ENCODE measurements at regions not wholly inside any gene's neighbourhood (a gene's known extent, or its start where the extent isn't known, plus 50 kb on each side); places are given as distances from the start of the nearest gene placed in this dataset.

GRCh38 chr7:33745934-33746333 is 159.4 kb upstream of the BMPER start:
- no peak overlapping the region for H3K9ac ChIP-seq (ENCODE audit: low read length)
- H3K4me2 ChIP-seq (ENCODE audit: low read length) = no peak overlapping the region
- H3K79me2 ChIP-seq (ENCODE audit: low read length) = no peaks in the 10 kb centered on the region
- H3K4me3 ChIP-seq (ENCODE audit: low read length) = no peak overlapping the region
- H3K27me3 ChIP-seq (ENCODE audit: low read depth, low read length) = no peaks in the 10 kb centered on the region
- H3K9me3 ChIP-seq (ENCODE audit: insufficient read depth, low read length) = no peaks in the 10 kb centered on the region
- no peak for TF ChIP-seq EZH2phosphoT487 (IDR thresholded peaks at IDR 0.05; ENCODE audit: low read depth)
- TF ChIP-seq CTCF (IDR thresholded peaks at IDR 0.05; ENCODE audit: low read depth, low read length) = no peak
- no peak overlapping the region for H2AFZ ChIP-seq (ENCODE audit: low read depth, low read length)
- no peaks in the 10 kb centered on the region for H4K20me1 ChIP-seq (ENCODE audit: insufficient read depth, low read length)
- H3K36me3 ChIP-seq (replicated peaks; ENCODE audit: low read depth, low read length) = no peaks in the 10 kb centered on the region
- no peaks in the 10 kb centered on the region for H3K4me1 ChIP-seq (ENCODE audit: low read length)
- no peak overlapping the region for H3K27ac ChIP-seq (ENCODE audit: low read length)

- Histone ChIP-seq H3K79me2 (ENCODE audit: low read length) (no peaks in the 10 kb centered on the region), H2AFZ (ENCODE audit: low read depth, low read length) (no peak overlapping the region), H3K36me3 (replicated peaks; ENCODE audit: low read depth, low read length) (no peaks in the 10 kb centered on the region), H3K27ac (ENCODE audit: low read length) (no peak overlapping the region), H3K4me3 (ENCODE audit: low read length) (no peak overlapping the region), H4K20me1 (ENCODE audit: insufficient read depth, low read length) (no peaks in the 10 kb centered on the region), H3K4me1 (ENCODE audit: low read length) (no peaks in the 10 kb centered on the region), H3K9ac (ENCODE audit: low read length) (no peak overlapping the region), H3K27me3 (ENCODE audit: low read depth, low read length) (no peaks in the 10 kb centered on the region), H3K9me3 (ENCODE audit: insufficient read depth, low read length) (no peaks in the 10 kb centered on the region), H3K4me2 (ENCODE audit: low read length) (no peak overlapping the region)
- no peak for TF ChIP-seq CTCF (IDR thresholded peaks at IDR 0.05; ENCODE audit: low read depth, low read length)
- no peak for TF ChIP-seq EZH2phosphoT487 (IDR thresholded peaks at IDR 0.05; ENCODE audit: low read depth)
These were observed 156.5 kb upstream of the BMPER start for GRCh38 chr7:33748793-33749192.

- Histone ChIP-seq H3K9me3 (ENCODE audit: insufficient read depth, low read length) (no peaks in the 10 kb centered on the region), H3K79me2 (ENCODE audit: low read length) (no peaks in the 10 kb centered on the region), H3K4me2 (ENCODE audit: low read length) (no peak overlapping the region), H3K4me1 (ENCODE audit: low read length) (no peaks in the 10 kb centered on the region), H2AFZ (ENCODE audit: low read depth, low read length) (no peak overlapping the region), H3K9ac (ENCODE audit: low read length) (no peak overlapping the region), H3K36me3 (replicated peaks; ENCODE audit: low read depth, low read length) (no peaks in the 10 kb centered on the region), H3K27ac (ENCODE audit: low read length) (no peak overlapping the region), H3K27me3 (ENCODE audit: low read depth, low read length) (no peaks in the 10 kb centered on the region), H4K20me1 (ENCODE audit: insufficient read depth, low read length) (no peaks in the 10 kb centered on the region), H3K4me3 (ENCODE audit: low read length) (no peak overlapping the region)
- no peak for TF ChIP-seq CTCF (IDR thresholded peaks at IDR 0.05; ENCODE audit: low read depth, low read length)
- TF ChIP-seq EZH2phosphoT487 (IDR thresholded peaks at IDR 0.05; ENCODE audit: low read depth) = no peak
These were observed 155.2 kb upstream of the BMPER start for GRCh38 chr7:33750177-33750576.

- Histone ChIP-seq H2AFZ (ENCODE audit: low read depth, low read length) (no peak overlapping the region), H3K36me3 (replicated peaks; ENCODE audit: low read depth, low read length) (no peaks in the 10 kb centered on the region), H4K20me1 (ENCODE audit: insufficient read depth, low read length) (no peaks in the 10 kb centered on the region), H3K4me1 (ENCODE audit: low read length) (no peaks in the 10 kb centered on the region), H3K4me2 (ENCODE audit: low read length) (no peak overlapping the region), H3K9ac (ENCODE audit: low read length) (no peak overlapping the region), H3K27me3 (ENCODE audit: low read depth, low read length) (no peaks in the 10 kb centered on the region), H3K27ac (ENCODE audit: low read length) (no peak overlapping the region), H3K4me3 (ENCODE audit: low read length) (no peak overlapping the region), H3K9me3 (ENCODE audit: insufficient read depth, low read length) (no peaks in the 10 kb centered on the region), H3K79me2 (ENCODE audit: low read length) (no peaks in the 10 kb centered on the region)
- no peak for TF ChIP-seq EZH2phosphoT487 (IDR thresholded peaks at IDR 0.05; ENCODE audit: low read depth)
- no peak for TF ChIP-seq CTCF (IDR thresholded peaks at IDR 0.05; ENCODE audit: low read depth, low read length)
These were observed 153.9 kb upstream of the BMPER start for GRCh38 chr7:33751443-33751842.

Data from OCI-LY3 (cell line).